GM12892 (cell line): ENCODE measurements at regions not wholly inside any gene's neighbourhood (a gene's known extent, or its start where the extent isn't known, plus 50 kb on each side); places are given as distances from the start of the nearest gene placed in this dataset.
"Not testable (repeated sequence)": the region's sequence is repeated elsewhere in the genome, so short reads cannot be mapped to it uniquely, and the experiment has no call there.

Experiments used
- POLR2A ChIP-seq: IDR thresholded peaks from 2 replicates; pipeline ENCODE4 v1.6.1; 2011; ENCODE audit warnings: low read depth, low read length, control low read depth
- POLR2AphosphoS5 ChIP-seq: IDR thresholded peaks from 2 replicates; pipeline ENCODE4 v1.6.1; 2011; ENCODE audit warnings: low read depth, low read length, control low read depth
- TAF1 ChIP-seq: IDR thresholded peaks from 2 replicates; pipeline ENCODE4 v1.6.1; 2011; ENCODE audit warnings: low read depth, mild to moderate bottlenecking, control low read depth, low read length, borderline replicate concordance

DNA sequence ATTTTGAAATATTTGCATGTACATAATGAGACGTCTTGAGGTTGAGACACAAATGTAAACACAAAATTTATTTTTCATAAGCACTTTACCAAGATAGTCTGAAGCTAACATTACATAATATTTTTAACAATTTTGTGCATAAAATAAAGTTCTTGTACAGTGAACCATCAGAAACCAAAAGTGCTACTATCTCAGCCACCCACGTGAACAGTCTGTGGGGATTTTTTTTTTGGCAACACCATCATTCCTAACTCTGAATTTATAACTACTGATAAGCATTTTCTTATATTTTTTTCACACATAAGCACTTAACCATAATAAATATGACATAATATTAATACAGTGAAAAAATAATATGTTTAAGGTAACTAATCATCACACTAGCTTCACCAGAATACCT, 62.9 kb upstream of the RUBCNL start:
- TF ChIP-seq POLR2A, POLR2AphosphoS5, TAF1: not testable (repeated sequence)
